Hematopoietic multipotent progenitor cell treated with erythropoietin and hydrocortisone succinate and interleukin-3 and kit ligand, for 15 days (in vitro differentiated cells): ENCODE measurements at regions not wholly inside any gene's neighbourhood (a gene's known extent, or its start where the extent isn't known, plus 50 kb on each side); places are given as distances from the start of the nearest gene placed in this dataset.
"Not testable (repeated sequence)": the region's sequence is repeated elsewhere in the genome, so short reads cannot be mapped to it uniquely, and the experiment has no call there.

Experiments
- DNase-seq: peaks from one replicate; pipeline ENCODE4 v3.0.0-alpha.2; 2015; ENCODE audit warnings: low spot score

GRCh38 chr11:87871056-87871455, 304.2 kb downstream of the RAB38 start:
- DNase-seq = no peak

- DNase-seq = no peak
These were observed 305.2 kb downstream of the RAB38 start for GRCh38 chr11:87870086-87870485.

GRCh38 chr11:87866951-87867350, 308.3 kb downstream of the RAB38 start:
- no peak for DNase-seq

DNA sequence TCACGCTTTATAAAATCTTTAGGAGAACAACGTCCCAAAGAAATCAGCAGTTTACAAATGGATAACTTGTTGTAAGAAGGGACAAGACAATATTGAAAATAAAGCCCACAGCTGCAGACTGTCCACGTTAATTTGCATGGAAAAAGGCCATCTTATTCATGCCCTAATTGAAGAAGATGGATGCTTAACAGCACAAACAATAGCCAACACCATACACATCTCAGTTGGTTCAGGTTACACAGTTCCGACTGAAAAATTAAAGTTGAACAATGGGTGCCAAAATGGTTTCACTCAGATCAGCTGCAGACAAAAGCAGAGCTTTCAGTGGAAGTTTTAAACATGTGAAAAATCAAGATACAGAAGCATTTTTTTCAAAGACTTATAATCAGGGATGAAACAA, 314.2 kb downstream of the RAB38 start:
- no peak for DNase-seq

DNA sequence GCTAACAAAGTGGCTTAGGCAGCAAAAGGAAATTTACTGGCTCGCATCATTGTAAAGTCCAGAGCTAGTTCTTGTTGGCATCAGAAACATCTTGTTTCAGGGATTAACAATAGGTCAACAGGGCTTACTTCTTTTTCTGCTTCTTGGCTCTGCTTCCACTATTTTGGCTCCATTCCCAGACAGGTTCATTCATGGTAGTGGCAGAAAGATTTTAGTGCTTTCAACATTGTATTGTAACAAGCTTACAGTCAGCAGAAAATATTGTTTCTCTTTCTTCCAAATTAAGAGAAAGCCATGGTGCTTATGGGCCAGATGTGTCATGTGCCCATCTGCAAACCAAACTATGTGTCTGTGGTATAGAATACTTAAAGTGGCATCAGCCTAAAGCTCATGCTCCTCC, 315.6 kb downstream of the RAB38 start:
- no peak for DNase-seq

DNA sequence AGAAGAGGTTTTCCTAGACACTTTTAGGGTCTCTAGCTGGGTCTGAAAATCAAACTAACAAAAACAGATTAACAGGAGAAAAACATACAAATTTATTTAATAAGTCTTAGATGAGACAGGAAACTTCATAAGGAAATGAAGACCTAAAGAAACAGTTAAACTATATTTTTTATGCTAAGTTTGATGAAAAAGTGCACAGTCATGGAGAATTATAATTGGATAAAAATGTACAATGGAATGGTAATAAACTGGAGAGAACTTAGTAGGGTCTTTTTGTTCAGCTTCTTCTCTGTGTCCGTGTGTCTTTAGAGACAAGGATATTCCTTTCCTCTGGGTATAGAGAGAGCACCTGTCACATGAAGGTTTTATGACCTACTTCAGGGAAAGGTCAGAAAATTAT, 323.4 kb downstream of the RAB38 start:
- no peak for DNase-seq

GRCh38 chr11:87851234-87851633, 324.0 kb downstream of the RAB38 start:
- DNase-seq = no peak

- DNase-seq = no peak
These were observed 326.0 kb downstream of the RAB38 start for GRCh38 chr11:87849216-87849615.

DNA sequence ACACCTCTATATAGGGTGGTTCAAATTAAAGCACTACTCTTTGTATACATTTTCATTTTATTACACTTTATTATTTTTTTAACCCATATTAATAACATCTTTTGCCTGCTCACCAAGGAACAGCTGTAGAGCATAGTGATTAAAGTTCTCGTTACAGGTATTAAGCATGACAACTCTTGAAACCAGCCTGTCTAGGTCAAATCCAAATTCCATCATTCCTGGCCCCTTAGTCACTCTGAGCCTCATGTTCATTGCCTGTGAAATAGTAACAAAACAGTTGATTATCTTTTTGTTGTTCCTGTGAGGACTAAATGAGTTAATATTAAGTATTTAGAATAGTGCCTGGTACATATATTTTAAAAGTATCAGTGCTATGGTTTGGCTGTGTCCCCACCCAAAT, 334.5 kb downstream of the RAB38 start:
- DNase-seq = no peak

GRCh38 chr11:87832211-87832610, 343.0 kb downstream of the RAB38 start:
- DNase-seq = no peak

DNA sequence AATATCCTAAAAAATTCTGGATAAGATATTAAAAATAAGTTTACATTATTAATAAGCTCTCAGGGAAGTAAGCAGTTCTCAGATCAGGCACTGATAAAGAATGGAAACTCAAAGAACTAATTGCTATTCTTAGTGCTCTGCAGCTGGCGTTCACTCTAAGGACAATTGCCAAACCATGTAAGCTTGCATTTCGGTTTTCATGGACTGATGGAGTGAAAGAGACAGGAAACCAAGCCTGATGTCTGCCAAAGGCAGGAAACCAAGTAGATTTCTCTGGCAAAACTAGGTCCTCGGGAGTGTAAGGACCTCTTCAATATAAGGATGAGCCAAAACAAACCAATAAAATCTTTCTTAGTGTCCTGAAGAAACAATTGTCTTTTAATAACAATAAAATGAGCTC, 355.2 kb downstream of the RAB38 start:
- DNase-seq = no peak

DNA sequence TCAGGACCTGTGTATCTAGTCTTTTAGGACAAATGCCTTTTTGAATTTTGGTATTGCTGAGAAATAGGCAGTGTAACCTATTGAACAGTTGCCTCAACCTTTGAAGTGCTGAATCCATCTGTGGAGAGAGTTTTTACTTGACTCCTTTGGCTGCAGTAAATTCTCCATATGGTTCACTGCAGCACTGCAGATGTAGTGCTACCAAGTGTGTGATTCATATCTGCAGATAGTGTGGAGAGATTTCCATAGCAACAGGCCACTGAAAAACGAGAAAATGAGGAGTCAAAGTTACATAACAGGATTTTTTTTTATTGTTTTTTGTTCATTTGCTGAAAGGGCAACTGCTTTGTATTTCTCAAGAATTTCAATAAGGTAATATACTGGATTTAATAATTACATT, 356.1 kb downstream of the RAB38 start:
- no peak for DNase-seq

GRCh38 chr11:87812571-87813365, 362.5 kb downstream of the RAB38 start:
- DNase-seq = no peak

GRCh38 chr11:87810486-87810885, 364.8 kb downstream of the RAB38 start:
- DNase-seq = no peak

GRCh38 chr11:87809256-87809655, 366.0 kb downstream of the RAB38 start:
- no peak for DNase-seq

DNA sequence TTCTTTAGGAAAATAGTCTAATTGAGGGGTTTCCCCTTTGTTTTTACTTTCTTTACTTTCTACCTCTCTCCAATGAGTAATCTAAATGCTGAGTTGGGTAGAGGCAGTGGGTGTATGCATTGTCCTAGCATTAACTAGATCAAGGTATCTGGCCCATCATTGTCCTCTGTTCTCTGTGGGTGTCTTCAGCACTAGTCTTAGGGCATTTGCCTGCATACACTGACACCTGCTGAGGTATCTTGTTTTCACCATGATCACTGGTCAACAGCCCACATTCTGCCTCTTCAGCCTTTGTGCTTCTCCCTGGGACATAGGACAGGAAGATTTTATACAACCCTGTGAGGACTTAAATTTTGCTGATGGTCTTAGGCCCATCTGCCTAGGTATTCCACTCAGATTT, 371.1 kb downstream of the RAB38 start:
- DNase-seq = no peak

DNA sequence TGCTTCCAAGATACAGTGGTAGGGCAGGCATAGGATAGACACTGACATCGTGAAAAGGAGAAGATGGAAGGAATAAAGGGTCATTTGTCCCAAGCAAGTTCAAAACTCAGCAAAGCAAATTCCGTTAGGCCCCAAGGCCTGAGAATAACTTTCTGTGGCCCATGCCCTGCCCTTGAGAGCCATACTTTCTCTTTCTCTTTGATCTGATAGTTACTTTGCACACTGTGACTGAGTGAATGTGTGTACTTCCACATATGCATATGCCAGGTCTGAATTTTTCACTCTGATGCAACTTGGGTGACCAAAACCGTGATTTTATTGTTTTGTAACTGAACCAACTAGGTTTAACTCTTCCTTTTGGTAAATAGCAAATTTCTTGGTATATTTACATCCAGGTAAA, 371.5 kb downstream of the RAB38 start:
- no peak for DNase-seq

DNA sequence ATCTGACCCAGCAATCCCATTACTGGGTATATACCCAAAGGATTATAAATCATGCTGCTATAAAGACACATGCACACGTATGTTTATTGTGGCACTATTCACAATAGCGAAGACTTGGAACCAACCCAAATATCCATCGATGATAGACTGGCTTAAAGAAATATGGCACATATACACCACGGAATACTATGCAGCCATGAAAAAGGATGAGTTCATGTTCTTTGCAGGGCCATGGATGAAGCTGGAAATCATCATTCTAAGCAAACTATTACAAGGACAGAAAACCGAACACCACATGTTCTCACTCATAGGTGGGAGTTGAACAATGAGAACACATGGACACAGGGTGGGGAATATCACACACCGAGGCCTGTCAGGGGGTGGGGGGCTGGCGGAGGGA, 390.4 kb downstream of the RAB38 start:
- not testable (repeated sequence) for DNase-seq

GRCh38 chr11:87780068-87780413, 395.2 kb downstream of the RAB38 start:
- DNase-seq = no peak

- DNase-seq = no peak
These were observed 395.8 kb downstream of the RAB38 start for GRCh38 chr11:87779276-87780067.

GRCh38 chr11:87778357-87778756, 396.9 kb downstream of the RAB38 start:
- no peak for DNase-seq

DNA sequence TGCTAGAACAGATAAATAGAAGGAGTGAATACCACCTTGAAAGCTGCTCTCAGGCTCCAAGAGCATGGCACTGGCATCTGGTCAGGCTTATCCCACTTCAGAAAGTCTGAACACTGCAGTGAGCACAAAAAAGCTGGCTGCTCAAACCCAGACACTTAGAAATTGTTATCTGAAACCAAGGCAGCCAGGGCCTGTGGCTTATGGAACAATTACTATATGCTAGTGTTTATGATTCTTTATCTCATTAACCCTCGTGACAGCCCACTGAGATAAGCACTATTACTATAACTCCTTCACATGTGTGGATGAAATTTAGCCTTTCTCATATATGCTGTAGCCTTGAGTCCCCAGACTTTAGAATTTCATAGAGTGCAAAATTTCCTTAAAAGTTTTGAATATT, 400.2 kb downstream of the RAB38 start:
- no peak for DNase-seq

DNA sequence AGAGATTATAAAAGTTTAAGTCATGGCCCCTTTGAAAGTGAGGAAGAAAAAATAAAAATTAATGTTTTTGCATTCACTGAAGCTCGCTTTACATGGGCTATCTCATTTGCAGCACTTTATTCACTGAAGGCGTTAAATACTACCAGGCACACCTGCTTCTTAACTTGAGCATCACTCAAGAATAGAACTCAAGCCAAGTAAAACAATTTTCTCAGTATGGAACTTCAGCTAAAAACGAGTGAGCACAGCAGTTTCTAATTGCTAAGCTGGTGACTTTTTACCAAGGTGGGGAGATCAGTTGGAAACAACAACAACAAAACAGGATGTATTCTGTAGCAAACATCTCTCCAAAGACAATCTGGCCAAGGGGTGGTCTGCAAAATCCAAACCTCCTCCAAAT, 405.6 kb downstream of the RAB38 start:
- no peak for DNase-seq

DNA sequence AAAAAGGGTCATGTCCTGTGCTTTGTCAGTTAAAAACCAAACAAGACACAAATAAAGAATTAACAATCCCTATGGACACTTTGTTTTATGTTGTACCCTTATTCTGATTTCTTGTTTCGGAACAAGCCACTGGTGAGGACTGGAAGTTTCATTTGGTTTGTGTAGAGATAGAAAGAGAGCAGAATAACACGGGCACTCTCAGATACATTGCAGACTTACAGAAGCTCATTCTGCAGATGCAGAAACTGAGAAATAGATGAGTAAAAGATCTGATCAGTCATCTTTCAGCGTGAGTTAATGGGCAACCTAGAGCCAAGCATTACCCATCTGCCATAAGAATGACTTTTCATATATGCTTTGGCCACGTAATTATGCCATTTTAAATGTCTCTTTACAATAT, 407.6 kb downstream of the RAB38 start:
- no peak for DNase-seq
